HFFc6 (cell line): ENCODE measurements at regions not wholly inside any gene's neighbourhood (a gene's known extent, or its start where the extent isn't known, plus 50 kb on each side); places are given as distances from the start of the nearest gene placed in this dataset.

Experiments used
- DNase-seq: peaks from one replicate; pipeline ENCODE4 v3.0.0-alpha.2; 2018
- H3K27ac Mint-ChIP-seq: 2 replicates; pipeline ENCODE4 v1.8.0; 2020; ENCODE audit warnings: mild to moderate bottlenecking, mixed read lengths
- H3K27me3 Mint-ChIP-seq: 2 replicates; pipeline ENCODE4 v1.8.0; 2021; ENCODE audit warnings: mild to moderate bottlenecking, moderate library complexity, mixed read lengths; ENCODE audit not compliant: insufficient read depth
- H3K36me3 Mint-ChIP-seq: 2 replicates; pipeline ENCODE4 v1.8.0; 2021; ENCODE audit warnings: low read depth, mixed read lengths
- H3K4me1 Mint-ChIP-seq: 2 replicates; pipeline ENCODE4 v1.8.0; 2020; ENCODE audit warnings: low read depth, mixed read lengths
- H3K4me3 Mint-ChIP-seq: 2 replicates; pipeline ENCODE4 v1.8.0; 2020; ENCODE audit warnings: mild to moderate bottlenecking, moderate library complexity, mixed read lengths
- H3K9me3 Mint-ChIP-seq: 2 replicates; pipeline ENCODE4 v1.8.0; 2020; ENCODE audit warnings: mild to moderate bottlenecking, mixed read lengths
- TF ChIP-seq, protein P1 (sequence below): fragments of 200-600 bp; sonication (generic); IDR thresholded peaks from 2 replicates; pipeline ENCODE4 v1.5.0; 2021; ENCODE audit warnings: antibody characterized with exemption, mild to moderate bottlenecking

- H3K36me3 Mint-ChIP-seq, result no peaks in the 10 kb centered on the region
- peaks cover 10% of the 10 kb centered on the region for H3K27me3 Mint-ChIP-seq
- H3K4me1 Mint-ChIP-seq, result no peaks in the 10 kb centered on the region; the same call in 1 of the 2 replicates
- H3K27ac Mint-ChIP-seq, result no peak overlapping the region
- TF ChIP-seq, protein P1, sequence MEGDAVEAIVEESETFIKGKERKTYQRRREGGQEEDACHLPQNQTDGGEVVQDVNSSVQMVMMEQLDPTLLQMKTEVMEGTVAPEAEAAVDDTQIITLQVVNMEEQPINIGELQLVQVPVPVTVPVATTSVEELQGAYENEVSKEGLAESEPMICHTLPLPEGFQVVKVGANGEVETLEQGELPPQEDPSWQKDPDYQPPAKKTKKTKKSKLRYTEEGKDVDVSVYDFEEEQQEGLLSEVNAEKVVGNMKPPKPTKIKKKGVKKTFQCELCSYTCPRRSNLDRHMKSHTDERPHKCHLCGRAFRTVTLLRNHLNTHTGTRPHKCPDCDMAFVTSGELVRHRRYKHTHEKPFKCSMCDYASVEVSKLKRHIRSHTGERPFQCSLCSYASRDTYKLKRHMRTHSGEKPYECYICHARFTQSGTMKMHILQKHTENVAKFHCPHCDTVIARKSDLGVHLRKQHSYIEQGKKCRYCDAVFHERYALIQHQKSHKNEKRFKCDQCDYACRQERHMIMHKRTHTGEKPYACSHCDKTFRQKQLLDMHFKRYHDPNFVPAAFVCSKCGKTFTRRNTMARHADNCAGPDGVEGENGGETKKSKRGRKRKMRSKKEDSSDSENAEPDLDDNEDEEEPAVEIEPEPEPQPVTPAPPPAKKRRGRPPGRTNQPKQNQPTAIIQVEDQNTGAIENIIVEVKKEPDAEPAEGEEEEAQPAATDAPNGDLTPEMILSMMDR, result no peak
- no peak for DNase-seq
- no peak overlapping the region for H3K4me3 Mint-ChIP-seq
- no peaks in the 10 kb centered on the region for H3K9me3 Mint-ChIP-seq
Measured at GRCh38 chr10:123557366-123558108, 108.6 kb upstream of the GPR26 start.

GRCh38 chr10:123558651-123559050, 107.5 kb upstream of the GPR26 start:
- TF ChIP-seq, protein P1, result no peak
- Mint-ChIP-seq H3K36me3 (no peaks in the 10 kb centered on the region), H3K9me3 (no peaks in the 10 kb centered on the region), H3K4me1 (no peaks in the 10 kb centered on the region; the same call in 1 of the 2 replicates), H3K4me3 (no peak overlapping the region), H3K27ac (no peak overlapping the region), H3K27me3 (peaks cover 5% of the 10 kb centered on the region)
- no peak for DNase-seq

DNA sequence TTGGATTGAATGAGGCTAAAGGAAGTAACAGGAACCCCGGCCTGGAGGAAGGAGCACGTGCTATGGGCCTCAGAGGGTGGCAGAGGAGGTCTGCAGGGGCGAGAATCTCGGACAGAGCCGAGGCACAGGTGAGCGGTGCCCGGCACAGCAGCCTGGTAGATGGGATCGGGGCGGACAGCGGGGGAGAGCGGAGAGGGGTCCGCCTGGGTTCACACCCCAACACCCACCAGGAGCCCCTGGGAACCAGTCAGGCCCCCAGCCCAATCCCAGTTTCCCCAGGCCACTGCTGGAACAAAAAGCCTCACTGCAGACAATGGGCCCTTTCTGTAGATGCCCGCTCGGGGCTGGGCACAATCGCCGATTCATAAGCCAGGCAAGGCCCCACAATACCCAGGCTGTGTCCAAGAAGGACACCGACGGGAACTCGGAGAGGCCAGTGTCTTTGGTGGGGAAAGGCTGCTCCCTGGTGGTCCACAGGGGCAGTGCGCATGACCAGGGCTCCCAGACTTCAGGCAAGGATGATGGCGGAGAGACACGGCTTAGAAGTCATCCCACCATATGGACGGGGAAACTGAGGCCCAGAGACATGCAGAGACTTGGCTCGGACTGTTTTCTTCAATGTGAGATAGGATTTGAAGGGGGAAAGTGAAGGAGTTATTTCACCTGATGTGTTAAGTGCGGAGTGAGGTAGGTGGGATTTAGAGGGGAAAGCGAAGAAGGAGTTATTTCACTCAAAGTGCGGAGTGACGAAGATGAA, 106.9 kb upstream of the GPR26 start:
- DNase-seq, result peak; percentile 48

DNA sequence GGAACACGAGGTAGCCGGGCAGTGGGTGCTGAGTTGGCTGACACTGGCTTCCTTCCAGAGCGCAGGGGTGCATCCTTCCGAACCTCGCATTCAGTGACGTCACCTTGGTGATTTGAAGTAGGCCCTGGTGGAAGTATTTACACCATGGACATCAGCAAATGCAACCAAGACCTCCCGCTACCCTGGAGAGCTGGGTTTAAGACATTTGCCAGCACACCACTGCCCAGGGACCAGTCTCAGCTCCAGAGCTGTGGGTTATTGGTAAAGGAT, 106.4 kb upstream of the GPR26 start:
- TF ChIP-seq, protein P1, result no peak
- Mint-ChIP-seq H3K27ac (no peak overlapping the region), H3K4me1 (no peaks in the 10 kb centered on the region; the same call in 1 of the 2 replicates), H3K36me3 (no peaks in the 10 kb centered on the region), H3K4me3 (no peak overlapping the region), H3K27me3 (peaks cover 5% of the 10 kb centered on the region), H3K9me3 (no peaks in the 10 kb centered on the region)
- no peak for DNase-seq

More for the DNA sequence above, 106.9 kb upstream of the GPR26 start:
- Mint-ChIP-seq H3K27ac (no peak overlapping the region), H3K4me3 (no peak overlapping the region), H3K36me3 (no peaks in the 10 kb centered on the region), H3K27me3 (peaks cover 5% of the 10 kb centered on the region), H3K4me1 (no peaks in the 10 kb centered on the region; the same call in 1 of the 2 replicates), H3K9me3 (no peaks in the 10 kb centered on the region)
- TF ChIP-seq, protein P1, result peak; percentile 94

DNA sequence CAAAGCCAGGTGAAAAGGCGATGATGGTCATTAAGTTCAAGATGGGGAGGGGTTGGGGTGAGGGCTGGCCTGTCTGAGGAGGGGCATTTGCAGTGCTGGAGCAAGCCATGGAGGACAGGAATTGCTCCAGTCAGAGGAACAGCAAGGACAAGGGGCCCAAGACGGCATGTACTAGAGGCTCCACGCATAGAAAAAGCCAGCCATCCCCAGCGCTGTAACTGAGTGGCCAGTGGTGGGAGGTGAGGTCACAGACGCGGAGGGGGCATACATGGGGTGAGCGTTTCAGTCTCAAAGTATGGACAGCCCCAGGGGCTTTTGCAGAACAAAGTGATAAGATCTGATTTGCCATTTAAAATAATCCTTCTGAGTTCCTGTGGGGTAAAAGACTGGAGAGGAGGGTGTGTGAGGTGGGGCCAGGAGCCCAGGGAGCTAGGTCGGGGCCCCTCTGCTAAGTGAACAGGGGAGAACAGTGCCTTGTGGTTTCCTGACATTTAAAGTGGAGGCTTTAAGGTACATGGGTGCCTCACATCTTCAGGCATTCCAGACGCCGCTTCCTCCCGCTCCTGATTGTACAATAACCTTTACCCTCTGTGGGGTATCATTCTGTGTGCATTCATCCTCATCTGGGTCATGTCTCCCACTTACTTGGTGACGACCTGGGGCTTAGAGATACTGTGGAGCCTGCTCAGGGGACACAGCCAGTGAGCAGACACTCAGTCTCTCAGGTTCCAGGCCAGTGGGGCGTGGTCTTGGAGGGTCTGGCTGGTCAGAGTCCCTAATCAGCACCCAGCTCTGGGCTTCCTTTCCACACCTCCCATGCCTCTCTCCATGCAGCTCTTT, 105.6 kb upstream of the GPR26 start:
- peaks cover 5% of the 10 kb centered on the region for H3K27me3 Mint-ChIP-seq
- no peaks in the 10 kb centered on the region; the same call in 1 of the 2 replicates for H3K4me1 Mint-ChIP-seq
- no peak for DNase-seq
- H3K9me3 Mint-ChIP-seq, result no peaks in the 10 kb centered on the region
- TF ChIP-seq, protein P1, result no peak
- H3K36me3 Mint-ChIP-seq, result no peaks in the 10 kb centered on the region
- H3K4me3 Mint-ChIP-seq, result no peak overlapping the region
- no peak overlapping the region for H3K27ac Mint-ChIP-seq
